Liver (tissue), 3 donors: ENCODE measurements at regions not wholly inside any gene's neighbourhood (a gene's known extent, or its start where the extent isn't known, plus 50 kb on each side); places are given as distances from the start of the nearest gene placed in this dataset.

Experiments
- GABPA ChIP-seq, 2 donors: IDR thresholded peaks in 1 of 2; conservative IDR thresholded peaks in 1 of 2; 2 replicates each; pipeline ENCODE4 v1.6.1; 2016; ENCODE audit warnings: antibody characterized with exemption in 2 of 2, mild to moderate bottlenecking in 1 of 2, moderate library complexity in 1 of 2
- RAD21 ChIP-seq, 2 donors: IDR thresholded peaks; 2 replicates each; pipeline ENCODE4 v1.6.1; 2016; ENCODE audit warnings: antibody characterized with exemption in 2 of 2, mild to moderate bottlenecking in 2 of 2
- TF ChIP-seq, protein P1 (sequence below): fragments of 150-350 bp; IDR thresholded peaks from 2 replicates; pipeline ENCODE4 v1.5.1; 2017; ENCODE audit warnings: improper control_type of control experiment, low read depth, low read length; ENCODE audit not compliant: missing input control
- TF ChIP-seq, protein P2 (sequence below): IDR thresholded peaks from 2 replicates; pipeline ENCODE4 v1.6.1; 2016; ENCODE audit warnings: antibody characterized with exemption
- donor health status: healthy.
- donor health status: healthy.

DNA sequence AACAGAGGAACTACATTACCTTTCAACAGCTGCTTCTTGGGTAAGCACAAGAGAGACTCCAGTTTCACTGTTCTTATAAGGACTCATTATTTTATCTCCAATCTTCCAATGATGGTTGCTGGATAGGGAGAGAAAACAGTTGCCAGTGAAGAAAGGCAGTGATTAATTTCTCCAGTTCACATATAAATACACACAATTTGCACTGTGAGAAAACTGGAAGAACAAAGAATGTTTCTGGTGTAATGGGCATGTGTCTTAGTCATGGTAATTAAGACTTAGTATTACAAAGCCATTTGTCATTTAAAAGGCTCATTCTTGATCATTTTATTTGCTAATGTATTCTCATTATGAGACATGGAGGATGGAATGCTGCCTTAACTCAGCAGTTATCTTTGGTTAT is 78.0 kb upstream of the FAR2 start:
- TF ChIP-seq GABPA (IDR thresholded peaks at IDR 0.05 in 1 of 2, conservative IDR thresholded peaks at IDR 0.05 in 1 of 2), result no peak
- TF ChIP-seq, protein P1, sequence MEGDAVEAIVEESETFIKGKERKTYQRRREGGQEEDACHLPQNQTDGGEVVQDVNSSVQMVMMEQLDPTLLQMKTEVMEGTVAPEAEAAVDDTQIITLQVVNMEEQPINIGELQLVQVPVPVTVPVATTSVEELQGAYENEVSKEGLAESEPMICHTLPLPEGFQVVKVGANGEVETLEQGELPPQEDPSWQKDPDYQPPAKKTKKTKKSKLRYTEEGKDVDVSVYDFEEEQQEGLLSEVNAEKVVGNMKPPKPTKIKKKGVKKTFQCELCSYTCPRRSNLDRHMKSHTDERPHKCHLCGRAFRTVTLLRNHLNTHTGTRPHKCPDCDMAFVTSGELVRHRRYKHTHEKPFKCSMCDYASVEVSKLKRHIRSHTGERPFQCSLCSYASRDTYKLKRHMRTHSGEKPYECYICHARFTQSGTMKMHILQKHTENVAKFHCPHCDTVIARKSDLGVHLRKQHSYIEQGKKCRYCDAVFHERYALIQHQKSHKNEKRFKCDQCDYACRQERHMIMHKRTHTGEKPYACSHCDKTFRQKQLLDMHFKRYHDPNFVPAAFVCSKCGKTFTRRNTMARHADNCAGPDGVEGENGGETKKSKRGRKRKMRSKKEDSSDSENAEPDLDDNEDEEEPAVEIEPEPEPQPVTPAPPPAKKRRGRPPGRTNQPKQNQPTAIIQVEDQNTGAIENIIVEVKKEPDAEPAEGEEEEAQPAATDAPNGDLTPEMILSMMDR, result no peak
- TF ChIP-seq RAD21 (IDR thresholded peaks at IDR 0.05), result no peak
- TF ChIP-seq, protein P2, sequence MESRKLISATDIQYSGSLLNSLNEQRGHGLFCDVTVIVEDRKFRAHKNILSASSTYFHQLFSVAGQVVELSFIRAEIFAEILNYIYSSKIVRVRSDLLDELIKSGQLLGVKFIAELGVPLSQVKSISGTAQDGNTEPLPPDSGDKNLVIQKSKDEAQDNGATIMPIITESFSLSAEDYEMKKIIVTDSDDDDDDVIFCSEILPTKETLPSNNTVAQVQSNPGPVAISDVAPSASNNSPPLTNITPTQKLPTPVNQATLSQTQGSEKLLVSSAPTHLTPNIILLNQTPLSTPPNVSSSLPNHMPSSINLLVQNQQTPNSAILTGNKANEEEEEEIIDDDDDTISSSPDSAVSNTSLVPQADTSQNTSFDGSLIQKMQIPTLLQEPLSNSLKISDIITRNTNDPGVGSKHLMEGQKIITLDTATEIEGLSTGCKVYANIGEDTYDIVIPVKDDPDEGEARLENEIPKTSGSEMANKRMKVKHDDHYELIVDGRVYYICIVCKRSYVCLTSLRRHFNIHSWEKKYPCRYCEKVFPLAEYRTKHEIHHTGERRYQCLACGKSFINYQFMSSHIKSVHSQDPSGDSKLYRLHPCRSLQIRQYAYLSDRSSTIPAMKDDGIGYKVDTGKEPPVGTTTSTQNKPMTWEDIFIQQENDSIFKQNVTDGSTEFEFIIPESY, result no peak
